NCI-H2081 treated with DMSO at 0.1 percent for 48 hours (cell line): ENCODE measurements at regions not wholly inside any gene's neighbourhood (a gene's known extent, or its start where the extent isn't known, plus 50 kb on each side); places are given as distances from the start of the nearest gene placed in this dataset.

Source experiments
- DNase-seq: peaks from one replicate; lab custom pipeline; 2025; lab: John Stamatoyannopoulos, UW

DNA sequence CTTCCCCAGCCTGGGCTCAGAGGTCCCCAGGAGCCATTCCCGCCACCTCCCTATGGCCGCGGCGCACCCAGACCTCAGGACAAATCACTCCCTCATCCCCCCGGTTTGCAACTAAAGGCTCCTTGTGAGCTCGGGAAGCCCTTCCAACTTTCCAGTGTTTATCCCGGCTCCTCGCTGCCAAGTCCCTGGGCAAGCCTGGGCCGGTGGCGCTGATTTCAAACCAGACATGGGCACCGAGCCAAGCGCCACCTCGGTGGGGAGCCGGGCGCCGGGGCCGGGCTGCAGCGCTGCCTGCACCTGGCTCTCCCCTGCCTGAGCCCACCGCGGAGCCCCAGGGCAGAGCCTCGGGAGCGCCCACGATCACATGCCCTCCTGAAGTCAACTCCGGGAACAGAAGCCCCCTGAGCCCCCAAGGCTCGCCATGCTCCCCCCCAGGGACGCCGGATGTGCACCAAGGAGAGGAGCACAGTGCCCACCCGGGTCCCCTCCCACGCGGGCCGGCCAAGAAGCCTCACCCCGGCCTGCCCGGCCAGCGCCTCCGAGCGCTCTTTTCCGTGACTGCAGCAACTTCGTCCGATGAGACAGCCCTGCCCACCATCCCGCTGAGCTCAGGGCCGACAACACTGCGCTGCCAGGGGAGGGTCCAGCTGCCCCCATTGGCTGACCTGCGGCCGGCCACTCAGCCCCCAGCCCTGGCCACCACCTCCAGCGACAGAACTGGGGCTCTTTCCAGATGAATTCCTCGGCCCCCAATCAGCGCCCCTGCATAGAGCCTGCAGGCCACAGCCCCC lies 50.0 kb downstream of the NCOR2 start:
- peak; percentile 79 for DNase-seq

DNA sequence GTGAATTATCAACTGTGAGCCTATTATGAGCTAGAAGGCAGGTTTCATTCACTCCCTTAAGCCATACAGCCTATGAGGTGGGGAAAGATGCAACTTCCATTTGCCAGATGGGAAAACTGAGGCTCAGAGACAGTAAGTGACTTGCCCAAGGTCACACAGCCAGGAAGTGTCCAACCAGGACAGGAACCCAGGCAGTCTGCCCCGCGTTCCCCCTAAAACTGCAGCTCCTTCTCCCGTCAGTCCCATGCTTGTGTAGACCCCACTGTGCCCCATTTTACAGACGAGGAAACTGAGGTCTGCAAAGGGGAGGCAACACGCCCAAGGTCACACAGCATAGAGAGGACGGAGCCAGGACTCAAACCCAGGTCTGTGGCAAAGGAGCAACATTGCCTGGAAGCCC lies 50.6 kb downstream of the NCOR2 start:
- no peak for DNase-seq

DNA sequence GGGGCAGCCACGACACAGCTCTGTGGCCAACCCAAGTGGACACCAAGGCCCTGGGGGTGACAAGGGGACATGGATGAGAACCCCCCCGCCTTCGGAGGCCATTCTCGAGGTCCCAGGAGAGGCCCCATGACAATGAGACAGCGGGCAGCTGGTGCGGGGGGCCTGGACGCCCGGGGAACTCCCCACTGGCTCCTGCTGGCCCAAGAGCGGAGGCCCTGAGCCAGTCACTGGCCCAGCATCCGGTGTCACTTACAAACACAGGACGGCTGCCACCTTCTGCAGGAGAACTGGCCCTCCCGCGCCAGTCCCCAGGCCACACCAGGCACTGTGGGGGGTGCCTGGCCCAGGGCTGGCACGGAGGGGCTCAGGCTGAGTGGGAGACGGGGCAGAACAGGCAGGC lies 51.4 kb downstream of the NCOR2 start:
- DNase-seq, result no peak

DNA sequence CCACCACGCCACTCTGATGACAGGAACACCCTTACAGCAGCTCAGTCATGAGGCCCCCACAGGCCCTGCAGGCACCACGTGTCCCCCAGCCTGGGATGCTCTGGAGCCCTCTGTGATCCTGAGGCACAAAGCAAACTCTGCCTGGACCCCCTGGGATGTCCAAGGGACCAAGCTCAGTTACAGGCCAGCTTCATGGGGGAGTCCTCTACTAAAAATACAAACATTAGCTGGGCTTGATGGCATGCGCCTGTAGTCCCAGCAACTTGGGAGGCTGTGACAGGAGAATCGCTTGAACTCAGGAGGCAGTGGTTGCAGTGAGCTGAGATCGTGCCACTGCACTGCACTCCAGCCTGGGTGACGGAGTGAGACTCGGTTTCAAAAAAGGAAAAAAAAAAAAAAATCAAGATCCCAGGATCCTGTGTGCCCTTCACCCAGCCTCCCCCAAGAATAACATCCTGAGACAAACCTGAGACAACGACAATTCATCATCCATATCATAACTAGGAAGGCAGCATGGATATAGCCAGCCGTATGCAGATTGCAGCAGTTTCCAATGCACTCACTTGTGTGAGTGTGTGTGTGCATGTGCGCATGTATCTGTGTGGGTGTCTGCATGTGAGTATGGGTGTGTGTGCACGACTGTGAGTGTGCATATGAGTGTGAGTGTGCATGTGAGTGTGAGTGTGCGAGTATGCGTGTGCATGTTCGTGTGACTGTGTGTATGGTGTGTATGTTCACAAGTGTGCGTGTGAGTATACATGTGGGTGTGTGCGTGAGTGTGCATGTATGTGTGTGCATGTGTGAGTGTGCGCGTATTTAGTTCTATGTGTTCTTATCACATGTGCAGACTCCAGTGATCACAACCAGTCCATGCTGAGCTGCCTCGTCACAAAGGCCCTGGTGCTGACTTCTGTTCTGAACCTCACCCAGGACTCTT lies 52.1 kb downstream of the NCOR2 start:
- no peak for DNase-seq

DNA sequence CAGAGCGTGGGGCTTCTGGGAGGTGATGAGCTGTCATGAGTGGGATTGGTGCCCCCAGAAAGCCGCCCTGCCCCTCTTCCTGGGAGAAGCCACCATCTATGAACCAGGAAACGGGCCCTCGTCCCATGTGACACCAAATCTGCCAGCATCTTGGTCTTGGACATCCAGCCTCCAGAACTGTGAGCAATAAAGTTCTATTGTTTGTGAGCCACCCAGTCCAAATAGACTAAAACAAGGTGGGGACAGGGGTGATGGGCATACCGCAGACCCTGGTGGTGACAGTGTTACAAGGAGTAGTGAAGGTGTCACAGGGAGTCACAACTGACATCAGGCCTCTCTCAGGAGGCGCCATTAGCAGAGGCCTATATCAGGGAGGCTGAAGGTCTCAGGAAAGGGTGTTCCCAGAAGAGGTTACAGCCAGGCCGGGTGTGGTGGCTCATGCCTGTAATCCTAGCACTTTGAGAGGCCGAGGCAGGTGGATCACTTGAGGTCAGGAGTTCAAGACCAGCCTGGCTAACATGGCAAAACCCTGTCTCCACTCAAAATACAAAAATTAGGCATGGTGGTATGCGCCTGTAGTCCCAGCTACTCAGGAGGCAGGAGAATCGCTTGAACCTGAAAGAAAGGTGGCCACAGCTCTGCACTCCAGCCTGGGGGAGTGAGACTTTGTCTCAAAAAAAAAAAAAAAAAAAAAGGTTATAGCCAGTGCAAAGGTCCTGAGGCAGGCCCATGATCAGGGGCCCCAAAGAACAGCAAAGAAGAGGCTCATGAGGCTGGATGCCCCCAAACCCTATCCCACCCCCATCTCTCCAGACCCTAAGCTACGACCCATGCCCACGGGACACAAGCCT lies 53.0 kb downstream of the NCOR2 start:
- DNase-seq, result no peak

DNA sequence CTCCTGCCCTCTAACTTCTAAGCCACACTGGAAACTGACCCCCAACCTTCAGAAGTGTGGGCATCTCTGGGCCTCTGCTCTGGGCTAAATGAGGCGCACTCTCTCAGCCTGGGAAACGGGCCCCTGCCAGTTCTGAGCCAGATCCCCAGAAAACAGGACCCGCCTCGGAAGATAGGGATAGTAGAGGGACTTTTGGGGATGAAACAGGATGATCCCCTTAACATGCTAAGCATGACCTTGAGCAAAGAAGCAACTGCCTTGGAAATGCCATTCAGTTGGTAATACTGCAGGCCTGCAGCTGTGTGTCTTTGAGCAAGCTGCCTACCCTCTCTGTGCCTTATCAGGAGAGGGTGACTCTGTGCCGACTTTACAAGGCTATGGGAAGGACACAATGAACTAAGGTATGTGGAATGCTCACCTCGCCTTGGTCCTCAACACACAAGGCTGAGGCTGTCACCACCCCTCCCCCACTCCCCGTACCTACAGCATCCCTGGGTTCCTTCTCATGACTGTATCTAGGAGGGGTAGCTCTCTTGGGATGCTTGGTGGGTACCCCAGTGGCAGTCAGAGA lies 54.0 kb downstream of the NCOR2 start:
- DNase-seq, result no peak

DNA sequence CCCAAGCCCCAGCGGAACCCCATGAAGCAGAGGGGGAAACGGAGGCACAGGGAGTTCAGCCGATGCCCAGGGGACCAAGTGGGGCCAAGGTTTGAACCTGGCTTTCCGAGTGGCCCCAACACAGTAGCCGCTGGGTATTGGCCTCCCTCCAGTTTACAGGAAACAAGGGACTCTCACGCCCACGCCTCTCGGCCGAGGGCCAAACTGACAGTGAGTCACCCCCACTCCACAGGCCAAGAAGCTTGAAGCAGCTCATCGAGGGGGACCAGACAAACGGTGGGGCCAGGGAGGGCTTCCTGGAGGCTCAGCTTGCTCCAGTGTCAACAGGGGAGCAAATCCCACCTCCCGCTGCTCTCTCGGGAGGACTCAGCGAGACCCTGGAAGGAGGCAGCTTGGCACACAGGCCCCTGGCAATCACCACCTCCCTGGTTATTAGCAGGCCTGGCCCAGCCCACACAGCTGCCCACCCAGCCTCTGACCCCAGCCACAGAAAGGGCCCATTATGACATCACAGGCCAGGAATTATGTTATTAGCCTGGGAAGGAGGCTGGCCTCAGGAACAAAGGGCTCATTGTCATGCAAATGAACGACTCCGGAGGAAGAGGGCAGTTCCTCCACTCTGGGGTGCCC lies 54.6 kb downstream of the NCOR2 start:
- no peak for DNase-seq

DNA sequence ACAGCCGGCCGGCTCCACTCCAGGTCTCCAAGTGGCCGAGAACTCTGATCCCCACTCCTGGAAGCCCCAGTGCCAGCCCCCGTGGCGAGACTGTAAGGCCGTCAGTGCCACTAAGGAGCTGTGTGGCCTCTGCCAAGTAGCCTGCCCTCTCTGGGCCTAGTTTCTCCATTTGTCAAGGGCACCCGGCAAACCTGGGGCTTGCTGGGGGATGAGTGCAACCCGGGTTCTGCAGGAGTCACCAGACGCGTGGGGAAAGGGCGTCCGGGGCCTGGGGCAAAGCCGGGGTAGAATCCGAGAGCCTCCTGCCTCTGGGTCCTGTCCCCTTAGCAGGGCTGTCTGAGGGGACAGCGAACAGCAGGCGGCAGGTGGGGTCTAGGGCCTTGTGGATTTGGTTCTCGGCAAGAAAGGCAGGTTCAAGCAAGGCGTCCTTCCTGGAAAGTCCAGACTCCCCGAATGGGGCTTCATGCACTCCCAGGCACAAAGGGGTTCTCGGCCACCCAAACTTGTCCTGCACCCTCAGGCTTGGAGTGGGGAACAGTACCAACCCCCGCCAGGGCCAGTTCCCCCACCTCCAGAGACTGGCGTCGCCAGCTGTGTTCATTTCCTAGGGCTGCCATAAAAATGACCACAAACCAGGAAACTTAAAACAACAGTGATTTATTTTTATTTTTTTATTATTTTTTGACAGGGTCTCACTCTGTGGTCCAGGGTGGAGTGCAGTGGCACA lies 56.0 kb downstream of the NCOR2 start:
- no peak for DNase-seq

DNA sequence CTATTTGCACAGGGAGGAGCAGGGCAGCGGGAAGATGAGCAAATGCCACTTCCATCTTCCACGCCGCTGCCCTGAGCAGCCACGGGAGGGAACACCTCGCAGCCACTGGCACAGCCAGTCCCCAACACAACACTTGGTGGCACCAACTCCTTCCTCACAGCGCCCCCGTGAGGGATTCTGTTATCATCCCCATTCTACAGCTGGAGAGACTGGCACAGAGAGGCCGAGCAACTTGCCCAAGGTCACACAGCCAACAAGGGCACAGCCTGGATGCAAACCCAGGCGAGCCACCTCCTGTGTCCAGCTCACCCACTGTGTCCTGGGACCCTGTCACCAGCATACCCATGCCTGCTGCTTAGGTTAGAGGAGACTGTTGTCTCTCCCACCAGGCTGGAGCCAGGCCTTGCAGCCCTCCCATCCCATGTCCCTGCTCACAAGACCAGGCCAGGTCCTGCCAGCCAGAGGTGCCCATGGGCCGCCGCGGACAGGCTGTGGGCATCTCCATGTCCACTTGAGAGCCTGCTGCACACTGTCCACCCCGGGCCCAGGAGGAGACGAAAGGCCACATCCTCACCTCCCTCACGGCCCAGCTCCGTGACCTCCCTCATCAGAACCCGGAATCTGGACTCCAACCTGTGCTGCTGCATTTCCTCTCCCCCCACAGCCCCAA lies 57.0 kb downstream of the NCOR2 start:
- no peak for DNase-seq

DNA sequence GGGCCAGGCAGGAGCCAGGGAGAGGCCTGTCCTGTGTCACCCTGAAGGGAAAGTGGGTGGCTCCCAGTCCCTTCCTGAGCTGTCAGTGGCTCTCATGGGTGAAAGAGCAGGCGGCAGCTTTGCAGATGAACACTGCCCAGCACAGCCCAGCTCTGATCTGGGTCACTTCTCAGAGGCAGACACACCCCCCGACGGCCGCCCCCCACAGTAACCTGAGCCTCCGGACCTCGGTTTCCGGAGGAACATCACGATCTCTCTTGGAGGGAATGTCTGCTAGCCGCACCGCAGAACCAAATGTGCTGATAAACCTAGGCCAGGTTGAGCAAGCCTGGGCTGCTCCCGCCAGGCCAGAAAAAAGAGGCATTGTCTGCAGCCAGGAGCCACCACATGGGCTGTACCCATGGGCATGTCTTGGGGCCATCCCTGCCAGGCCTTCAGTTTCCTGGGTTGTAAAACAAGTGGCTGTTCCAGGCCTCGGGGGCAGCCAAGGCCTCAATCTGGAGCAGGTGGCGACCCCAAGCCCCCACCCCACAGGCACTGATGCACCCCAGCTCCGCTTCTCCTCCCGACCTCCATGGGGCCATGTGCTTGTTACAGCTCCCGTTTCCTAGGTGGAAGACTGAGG lies 57.6 kb downstream of the NCOR2 start:
- no peak for DNase-seq

DNA sequence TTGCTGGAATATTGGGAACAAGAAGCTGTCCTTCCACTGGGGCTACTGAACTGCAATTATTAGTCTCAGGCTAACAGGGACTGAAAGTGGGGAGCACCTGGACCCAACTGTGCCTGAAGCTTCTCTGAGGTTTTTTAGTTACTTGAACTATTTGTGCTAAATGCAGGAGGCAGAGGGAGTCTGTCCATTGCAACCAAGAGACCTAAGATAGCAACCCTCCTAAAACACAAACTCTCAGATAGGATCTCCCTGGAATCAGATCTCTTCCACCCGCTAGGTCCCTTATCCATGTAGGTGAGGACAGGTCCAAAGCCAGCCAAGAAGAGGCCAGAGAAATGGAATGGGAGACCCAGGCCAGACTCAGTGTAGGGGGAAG lies 58.1 kb downstream of the NCOR2 start:
- no peak for DNase-seq

DNA sequence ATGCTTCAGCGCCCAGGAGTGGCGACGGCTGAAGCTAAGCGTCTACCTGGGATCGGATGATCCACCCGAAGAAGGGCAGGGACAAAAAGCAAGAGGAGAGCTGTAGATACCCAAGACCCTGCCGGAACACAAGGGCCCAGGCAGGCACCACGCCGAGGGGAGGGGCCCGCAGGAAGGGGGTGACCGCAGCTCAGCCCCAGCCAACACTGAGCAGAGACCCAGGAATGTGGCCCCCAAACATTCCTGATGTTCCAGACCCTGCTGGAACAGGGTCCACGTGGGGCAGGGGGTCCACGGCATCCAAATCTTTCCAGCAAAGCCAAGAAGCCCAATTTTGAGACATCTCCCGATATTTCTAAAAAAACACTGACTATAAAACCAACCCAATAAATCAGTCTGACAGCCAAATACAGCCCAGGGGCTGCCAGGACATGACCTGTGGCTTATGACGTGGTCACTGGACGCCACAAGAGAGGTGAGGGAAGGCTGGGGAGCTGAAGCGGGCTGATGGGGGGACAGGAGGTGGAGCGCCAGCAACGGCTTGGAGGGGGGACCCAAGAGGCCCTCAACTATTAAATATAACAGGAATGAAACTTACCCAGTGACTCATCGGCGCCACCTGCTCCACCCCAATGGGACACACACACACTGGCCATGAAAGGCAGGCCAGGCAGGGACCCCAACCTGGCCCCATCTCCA lies 58.9 kb downstream of the NCOR2 start:
- DNase-seq, result no peak

DNA sequence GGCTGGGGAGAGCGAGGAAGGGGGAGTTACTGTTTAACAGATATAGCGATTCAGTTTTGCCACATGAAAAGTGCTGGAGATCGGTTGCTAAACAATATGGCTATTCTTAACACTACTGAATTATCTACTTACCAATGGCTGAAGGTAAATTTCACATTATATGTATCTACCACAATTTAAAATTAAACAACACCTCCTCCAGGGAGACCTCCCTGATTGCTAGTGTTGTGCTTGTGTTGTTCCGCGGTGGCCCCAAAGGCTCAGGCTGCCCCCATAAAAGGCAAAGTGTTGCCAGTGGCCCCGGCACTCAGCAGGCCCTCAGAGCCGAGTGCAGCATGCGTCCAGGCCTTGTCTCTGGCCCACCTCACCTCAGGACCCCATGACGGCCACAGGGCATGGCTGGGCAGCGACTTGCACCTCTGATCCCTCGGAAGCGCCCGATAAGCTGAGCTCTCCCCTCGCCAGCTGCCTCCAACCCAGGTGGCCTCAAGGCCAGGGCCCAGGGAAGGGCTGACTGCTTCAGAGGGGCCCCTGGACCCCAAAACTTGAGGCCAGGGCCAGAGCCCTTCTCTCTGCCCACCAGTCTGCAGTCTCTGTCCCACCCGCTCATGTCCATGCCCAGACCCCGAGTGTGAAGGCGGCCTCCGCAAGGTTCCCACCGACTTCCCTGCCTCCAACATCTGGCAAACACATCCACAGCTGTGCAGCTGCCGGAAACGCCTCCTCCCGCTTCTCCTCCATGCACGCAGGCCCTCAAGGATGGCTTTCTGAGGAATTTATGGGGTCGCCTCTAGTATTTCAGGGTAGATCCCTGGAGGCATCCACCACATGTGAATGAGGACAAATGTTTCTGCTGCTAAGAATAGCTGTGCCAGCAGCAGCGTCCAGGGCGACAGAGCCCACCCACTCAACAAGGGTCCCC lies 60.0 kb downstream of the NCOR2 start:
- DNase-seq, result no peak

DNA sequence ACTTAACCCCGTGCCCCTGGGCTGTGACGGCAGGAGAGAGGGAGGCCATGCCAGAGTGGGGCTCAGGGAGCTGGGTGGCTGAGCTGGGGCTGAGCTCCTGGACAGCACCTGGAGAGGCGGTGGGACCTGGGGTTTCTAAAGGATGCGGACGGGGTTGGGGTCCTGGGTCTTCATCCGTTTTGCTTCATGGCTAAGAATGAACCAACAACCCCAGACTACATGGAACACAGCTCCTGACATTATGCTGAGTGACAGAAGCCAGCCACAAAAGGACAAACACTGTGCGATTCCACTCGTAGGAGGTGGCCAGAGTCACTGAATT lies 60.6 kb downstream of the NCOR2 start:
- DNase-seq, result no peak

DNA sequence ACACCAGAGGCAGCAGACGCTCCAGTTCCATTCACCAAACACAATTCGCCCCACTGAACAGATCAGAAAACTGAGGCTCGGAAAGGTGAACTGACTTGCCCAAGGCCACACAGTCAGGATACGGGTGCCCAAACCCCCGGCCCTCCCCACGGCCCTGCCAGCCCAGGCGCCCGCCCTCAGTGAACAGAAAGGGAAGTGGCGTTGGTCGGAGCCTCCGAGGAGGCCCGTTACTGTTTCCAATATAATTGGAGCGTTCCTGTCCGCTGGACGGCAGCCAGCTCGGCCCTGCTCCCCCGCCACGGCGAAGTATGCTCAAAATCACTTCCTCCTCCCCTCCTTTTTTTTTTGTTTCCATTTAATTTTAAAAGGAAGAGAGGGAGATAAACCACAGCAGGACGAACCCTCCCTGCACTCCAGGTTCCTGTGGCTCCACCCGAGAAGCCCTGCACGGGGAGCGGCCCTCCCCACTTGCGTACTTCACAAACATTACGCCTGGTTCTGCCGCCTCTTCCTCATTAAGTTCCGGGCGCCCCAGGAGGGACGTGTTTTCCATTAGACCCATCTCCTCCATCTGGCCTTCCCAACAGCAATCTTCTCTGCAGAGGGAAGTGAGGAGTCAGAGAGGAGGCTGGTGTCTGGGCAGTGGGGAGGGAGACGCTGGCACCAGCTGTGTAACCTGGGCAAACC lies 61.1 kb downstream of the NCOR2 start:
- DNase-seq, result peak; percentile 31

DNA sequence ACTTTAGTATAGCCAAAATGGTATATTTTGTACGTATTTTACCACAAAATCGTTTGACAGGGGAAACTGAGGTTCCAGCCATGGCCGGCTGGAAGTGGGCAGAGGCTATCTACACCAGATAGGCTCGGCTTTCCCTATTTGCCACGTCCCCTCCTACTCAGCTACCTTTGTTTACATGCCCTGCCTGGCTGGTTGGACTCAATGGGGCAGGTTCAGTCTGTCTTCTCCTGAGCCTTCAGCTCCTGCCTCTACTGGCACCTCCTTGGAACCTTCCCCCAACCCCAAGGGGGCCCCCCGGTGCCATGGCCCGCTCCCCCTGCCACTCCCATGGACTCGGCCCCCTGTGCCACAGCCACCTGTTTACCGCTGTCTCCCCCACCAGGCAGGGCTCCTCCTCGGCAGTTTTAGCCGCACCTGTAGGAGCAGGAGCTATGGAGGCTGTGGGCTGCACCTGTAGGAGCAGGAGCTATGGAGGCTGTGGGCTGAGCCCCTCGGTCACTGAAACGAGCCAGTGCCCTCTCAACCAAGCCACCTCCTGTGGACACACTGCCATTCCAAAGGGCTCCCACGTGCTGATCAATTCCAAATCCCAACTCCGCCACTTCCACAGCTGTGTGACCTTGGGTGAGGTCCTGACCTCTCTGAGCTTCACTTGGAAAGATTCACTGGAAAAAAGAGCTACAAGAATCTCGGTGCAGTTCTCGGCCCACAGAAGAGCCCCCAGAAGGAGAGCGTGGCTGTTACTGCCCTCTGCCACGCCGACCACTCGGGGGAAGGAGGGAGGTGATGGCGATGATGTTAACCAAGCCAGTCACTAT lies 62.2 kb downstream of the NCOR2 start:
- DNase-seq, result no peak
